Hepatocyte (in vitro differentiated cells): ENCODE measurements at regions not wholly inside any gene's neighbourhood (a gene's known extent, or its start where the extent isn't known, plus 50 kb on each side); places are given as distances from the start of the nearest gene placed in this dataset.
"Not testable (repeated sequence)": the region's sequence is repeated elsewhere in the genome, so short reads cannot be mapped to it uniquely, and the experiment has no call there.

Experiments used
- EZH2 ChIP-seq: fragments of 200-600 bp; sonication (generic); IDR thresholded peaks from 2 replicates; pipeline ENCODE4 v1.6.1; 2016; ENCODE audit warnings: antibody characterized with exemption, mild to moderate bottlenecking, borderline replicate concordance
- TF ChIP-seq, protein P1 (sequence below): fragments of 200-600 bp; sonication (generic); IDR thresholded peaks from 2 replicates; pipeline ENCODE4 v1.5.1; 2016; ENCODE audit warnings: antibody characterized with exemption, mild to moderate bottlenecking; ENCODE audit not compliant: poor library complexity

DNA sequence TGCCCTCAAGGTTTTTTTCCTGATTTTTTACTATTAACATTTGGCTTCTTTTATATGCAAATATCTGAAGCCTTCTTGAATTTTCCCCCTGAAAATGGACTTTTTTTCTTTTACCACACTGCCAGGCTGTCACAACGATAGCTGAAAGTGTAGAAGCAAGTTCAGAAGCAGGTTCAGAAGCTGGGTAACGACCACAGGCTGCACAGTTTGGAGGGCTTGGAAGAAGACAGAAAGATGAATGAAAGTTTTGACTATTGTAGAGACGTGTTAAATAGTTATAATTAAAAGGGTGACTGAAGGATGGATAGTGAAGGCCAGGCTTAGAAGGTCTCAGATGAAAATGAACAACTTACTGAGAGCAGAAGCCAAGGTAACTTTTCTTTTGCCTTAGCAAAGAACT is 826.4 kb downstream of the FOXD4L5 start:
- TF ChIP-seq, protein P1, sequence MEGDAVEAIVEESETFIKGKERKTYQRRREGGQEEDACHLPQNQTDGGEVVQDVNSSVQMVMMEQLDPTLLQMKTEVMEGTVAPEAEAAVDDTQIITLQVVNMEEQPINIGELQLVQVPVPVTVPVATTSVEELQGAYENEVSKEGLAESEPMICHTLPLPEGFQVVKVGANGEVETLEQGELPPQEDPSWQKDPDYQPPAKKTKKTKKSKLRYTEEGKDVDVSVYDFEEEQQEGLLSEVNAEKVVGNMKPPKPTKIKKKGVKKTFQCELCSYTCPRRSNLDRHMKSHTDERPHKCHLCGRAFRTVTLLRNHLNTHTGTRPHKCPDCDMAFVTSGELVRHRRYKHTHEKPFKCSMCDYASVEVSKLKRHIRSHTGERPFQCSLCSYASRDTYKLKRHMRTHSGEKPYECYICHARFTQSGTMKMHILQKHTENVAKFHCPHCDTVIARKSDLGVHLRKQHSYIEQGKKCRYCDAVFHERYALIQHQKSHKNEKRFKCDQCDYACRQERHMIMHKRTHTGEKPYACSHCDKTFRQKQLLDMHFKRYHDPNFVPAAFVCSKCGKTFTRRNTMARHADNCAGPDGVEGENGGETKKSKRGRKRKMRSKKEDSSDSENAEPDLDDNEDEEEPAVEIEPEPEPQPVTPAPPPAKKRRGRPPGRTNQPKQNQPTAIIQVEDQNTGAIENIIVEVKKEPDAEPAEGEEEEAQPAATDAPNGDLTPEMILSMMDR = not testable (repeated sequence)
- not testable (repeated sequence) for TF ChIP-seq EZH2
